ENCODE measurements at regions not wholly inside any gene's neighbourhood (a gene's known extent, or its start where the extent isn't known, plus 50 kb on each side); places are given as distances from the start of the nearest gene placed in this dataset.
A peak's percentile ranks its signal among the peaks of the same experiment; 100 is the strongest.

GRCh38 chr15:46580924-46581323 is 946.1 kb downstream of the SQOR start:
- Histone ChIP-seq H3K27me3 (ENCODE audit: insufficient read depth, low read length) (no peaks in the 10 kb centered on the region), H3K79me2 (ENCODE audit: control insufficient read depth, insufficient read depth, low read length, poor library complexity) (no peaks in the 10 kb centered on the region), H3K9me3 (ENCODE audit: insufficient read depth, low read depth, low read length) (no peaks in the 10 kb centered on the region), H3K14ac (ENCODE audit: low read length) (no peak overlapping the region), H2BK12ac (ENCODE audit: low read length) (no peak overlapping the region), H3K4me1 (ENCODE audit: control insufficient read depth in 1 of 2, insufficient read depth in 2 of 2, low read length in 2 of 2) (peaks cover 0 to 3% of the 10 kb centered on the region in 2 experiments), H4K91ac (ENCODE audit: low read depth, low read length) (no peak overlapping the region), H3K4me3 (ENCODE audit: low read depth, low read length) (no peak overlapping the region), H3K36me3 (ENCODE audit: control insufficient read depth in 1 of 2, insufficient read depth in 2 of 2, low read length in 2 of 2) (no peaks in the 10 kb centered on the region), H2AK5ac (ENCODE audit: low read length) (no peak overlapping the region), H3K79me1 (ENCODE audit: low read length) (no peaks in the 10 kb centered on the region), H3K18ac (ENCODE audit: low read length) (no peak overlapping the region), H2BK120ac (ENCODE audit: insufficient read depth, low read length, poor library complexity) (no peak overlapping the region), H2AFZ (ENCODE audit: insufficient read depth, low read length, poor library complexity) (no peak overlapping the region), H4K12ac (ENCODE audit: low read depth, low read length) (no peak overlapping the region), H3K4ac (ENCODE audit: low read depth, low read length) (no peak overlapping the region), H2BK5ac (ENCODE audit: low read depth, low read length, poor library complexity) (no peak overlapping the region), H3K23ac (ENCODE audit: low read length) (no peak overlapping the region), H4K8ac (ENCODE audit: low read depth, low read length) (no peak overlapping the region), H3K4me2 (ENCODE audit: low read length) (no peak overlapping the region), H3K9ac (ENCODE audit: low read length) (no peak overlapping the region), H3K27ac (ENCODE audit: low read depth, low read length) (no peak overlapping the region)
- no CpG with 5 or more reads among the region's 2 CpGs for WGBS (ENCODE audit: extremely low coverage, insufficient coverage, insufficient read length)
- DNase-seq = no peak

DNA sequence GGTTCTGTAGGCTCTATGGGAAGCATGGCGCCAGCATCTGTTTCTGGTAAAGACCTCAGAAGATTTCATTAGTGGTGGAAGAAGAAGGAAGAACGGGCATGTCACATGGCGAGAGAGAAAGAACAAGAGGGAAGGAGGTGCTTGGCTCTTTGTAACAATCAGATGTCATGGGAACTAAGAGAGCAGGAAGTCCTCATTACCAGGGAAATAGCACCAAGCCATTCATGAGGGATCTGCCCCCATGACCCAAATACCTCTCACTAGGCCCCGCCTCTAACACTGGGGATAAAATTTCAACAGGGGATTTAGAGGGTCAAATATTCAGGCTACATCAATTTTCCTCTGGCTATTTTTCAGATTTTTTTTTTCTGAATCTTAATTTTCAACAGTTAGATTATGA is 954.3 kb downstream of the SQOR start:
- Histone ChIP-seq H3K4me1 (ENCODE audit: control insufficient read depth in 1 of 2, insufficient read depth in 2 of 2, low read length in 2 of 2) (no peaks in the 10 kb centered on the region), H3K27ac (ENCODE audit: low read depth, low read length) (no peak overlapping the region), H3K79me2 (ENCODE audit: control insufficient read depth, insufficient read depth, low read length, poor library complexity) (no peaks in the 10 kb centered on the region), H4K91ac (ENCODE audit: low read depth, low read length) (no peak overlapping the region), H3K4me3 (ENCODE audit: low read depth, low read length) (no peak overlapping the region), H2AFZ (ENCODE audit: insufficient read depth, low read length, poor library complexity) (no peak overlapping the region), H4K8ac (ENCODE audit: low read depth, low read length) (no peak overlapping the region), H3K4me2 (ENCODE audit: low read length) (no peak overlapping the region), H3K9me3 (ENCODE audit: insufficient read depth, low read depth, low read length) (peaks cover 4% of the 10 kb centered on the region), H4K12ac (ENCODE audit: low read depth, low read length) (no peak overlapping the region), H3K14ac (ENCODE audit: low read length) (no peak overlapping the region), H3K9ac (ENCODE audit: low read length) (no peak overlapping the region), H2AK5ac (ENCODE audit: low read length) (no peak overlapping the region), H2BK5ac (ENCODE audit: low read depth, low read length, poor library complexity) (no peak overlapping the region), H2BK120ac (ENCODE audit: insufficient read depth, low read length, poor library complexity) (no peak overlapping the region), H3K79me1 (ENCODE audit: low read length) (no peaks in the 10 kb centered on the region), H3K4ac (ENCODE audit: low read depth, low read length) (no peak overlapping the region), H3K36me3 (ENCODE audit: control insufficient read depth in 1 of 2, insufficient read depth in 2 of 2, low read length in 2 of 2) (no peaks in the 10 kb centered on the region), H3K18ac (ENCODE audit: low read length) (no peak overlapping the region), H3K23ac (ENCODE audit: low read length) (no peak overlapping the region), H2BK12ac (ENCODE audit: low read length) (no peak overlapping the region), H3K27me3 (ENCODE audit: insufficient read depth, low read length) (no peaks in the 10 kb centered on the region)
- DNase-seq = no peak
- WGBS (ENCODE audit: extremely low coverage, insufficient coverage, insufficient read length) = no CpG with 5 or more reads among the region's 4 CpGs

- Histone ChIP-seq H3K23ac (ENCODE audit: low read length) (no peak overlapping the region), H4K91ac (ENCODE audit: low read depth, low read length) (no peak overlapping the region), H3K14ac (ENCODE audit: low read length) (no peak overlapping the region), H3K9me3 (ENCODE audit: insufficient read depth, low read depth, low read length) (peaks cover 4% of the 10 kb centered on the region), H4K8ac (ENCODE audit: low read depth, low read length) (no peak overlapping the region), H3K27me3 (ENCODE audit: insufficient read depth, low read length) (no peaks in the 10 kb centered on the region), H2AFZ (ENCODE audit: insufficient read depth, low read length, poor library complexity) (no peak overlapping the region), H3K4me3 (ENCODE audit: low read depth, low read length) (no peak overlapping the region), H4K12ac (ENCODE audit: low read depth, low read length) (no peak overlapping the region), H3K4ac (ENCODE audit: low read depth, low read length) (no peak overlapping the region), H2BK12ac (ENCODE audit: low read length) (no peak overlapping the region), H3K4me1 (ENCODE audit: control insufficient read depth in 1 of 2, insufficient read depth in 2 of 2, low read length in 2 of 2) (no peaks in the 10 kb centered on the region), H2BK5ac (ENCODE audit: low read depth, low read length, poor library complexity) (no peak overlapping the region), H3K9ac (ENCODE audit: low read length) (no peak overlapping the region), H2AK5ac (ENCODE audit: low read length) (no peak overlapping the region), H3K18ac (ENCODE audit: low read length) (no peak overlapping the region), H3K79me1 (ENCODE audit: low read length) (no peaks in the 10 kb centered on the region), H2BK120ac (ENCODE audit: insufficient read depth, low read length, poor library complexity) (no peak overlapping the region), H3K79me2 (ENCODE audit: control insufficient read depth, insufficient read depth, low read length, poor library complexity) (no peaks in the 10 kb centered on the region), H3K4me2 (ENCODE audit: low read length) (no peak overlapping the region), H3K36me3 (ENCODE audit: control insufficient read depth in 1 of 2, insufficient read depth in 2 of 2, low read length in 2 of 2) (no peaks in the 10 kb centered on the region), H3K27ac (ENCODE audit: low read depth, low read length) (no peak overlapping the region)
- DNase-seq = no peak
- no CpG with 5 or more reads among the region's 4 CpGs for WGBS (ENCODE audit: extremely low coverage, insufficient coverage, insufficient read length)
Measured at GRCh38 chr15:46591462-46591861, 956.6 kb downstream of the SQOR start.

- Histone ChIP-seq H3K27ac (ENCODE audit: low read depth, low read length) (no peak overlapping the region), H2AK5ac (ENCODE audit: low read length) (no peak overlapping the region), H3K9ac (ENCODE audit: low read length) (no peak overlapping the region), H3K18ac (ENCODE audit: low read length) (no peak overlapping the region), H3K9me3 (ENCODE audit: insufficient read depth, low read depth, low read length) (peaks cover 2% of the 10 kb centered on the region), H4K12ac (ENCODE audit: low read depth, low read length) (no peak overlapping the region), H3K23ac (ENCODE audit: low read length) (no peak overlapping the region), H2BK12ac (ENCODE audit: low read length) (no peak overlapping the region), H3K14ac (ENCODE audit: low read length) (no peak overlapping the region), H4K91ac (ENCODE audit: low read depth, low read length) (no peak overlapping the region), H3K79me2 (ENCODE audit: control insufficient read depth, insufficient read depth, low read length, poor library complexity) (no peaks in the 10 kb centered on the region), H2BK120ac (ENCODE audit: insufficient read depth, low read length, poor library complexity) (no peak overlapping the region), H3K4me1 (ENCODE audit: control insufficient read depth in 1 of 2, insufficient read depth in 2 of 2, low read length in 2 of 2) (no peaks in the 10 kb centered on the region), H3K4me2 (ENCODE audit: low read length) (no peak overlapping the region), H3K79me1 (ENCODE audit: low read length) (no peaks in the 10 kb centered on the region), H3K4ac (ENCODE audit: low read depth, low read length) (no peak overlapping the region), H2AFZ (ENCODE audit: insufficient read depth, low read length, poor library complexity) (no peak overlapping the region), H2BK5ac (ENCODE audit: low read depth, low read length, poor library complexity) (no peak overlapping the region), H3K36me3 (ENCODE audit: control insufficient read depth in 1 of 2, insufficient read depth in 2 of 2, low read length in 2 of 2) (no peaks in the 10 kb centered on the region), H3K4me3 (ENCODE audit: low read depth, low read length) (no peak overlapping the region), H3K27me3 (ENCODE audit: insufficient read depth, low read length) (no peaks in the 10 kb centered on the region), H4K8ac (ENCODE audit: low read depth, low read length) (no peak overlapping the region)
- no CpG with 5 or more reads among the region's 3 CpGs for WGBS (ENCODE audit: extremely low coverage, insufficient coverage, insufficient read length)
- DNase-seq = peak; percentile 21 to 52
Measured at GRCh38 chr15:46595016-46595415, 960.2 kb downstream of the SQOR start.
